ENCODE measurements at regions not wholly inside any gene's neighbourhood (a gene's known extent, or its start where the extent isn't known, plus 50 kb on each side); places are given as distances from the start of the nearest gene placed in this dataset.

DNA sequence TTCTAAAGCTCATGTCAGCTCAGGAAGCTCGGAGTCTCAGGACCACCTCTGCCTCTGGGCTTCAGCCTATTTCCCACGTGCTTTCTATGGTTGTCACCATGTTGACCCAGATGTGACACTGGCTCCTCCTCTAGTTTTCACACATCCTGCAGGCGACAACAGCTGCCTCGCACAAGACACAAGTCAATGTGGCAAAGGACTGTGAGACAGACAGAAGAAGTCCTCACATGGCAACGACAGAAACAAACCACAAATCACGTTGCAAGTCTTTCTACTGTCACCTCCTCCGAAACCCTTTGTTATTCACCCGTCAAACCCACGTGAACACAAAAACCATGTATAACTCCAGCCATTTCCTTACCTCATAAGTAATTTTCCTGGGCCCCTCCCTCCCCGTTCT is 194.5 kb downstream of the MEX3B start:
- TF ChIP-seq, protein P1, sequence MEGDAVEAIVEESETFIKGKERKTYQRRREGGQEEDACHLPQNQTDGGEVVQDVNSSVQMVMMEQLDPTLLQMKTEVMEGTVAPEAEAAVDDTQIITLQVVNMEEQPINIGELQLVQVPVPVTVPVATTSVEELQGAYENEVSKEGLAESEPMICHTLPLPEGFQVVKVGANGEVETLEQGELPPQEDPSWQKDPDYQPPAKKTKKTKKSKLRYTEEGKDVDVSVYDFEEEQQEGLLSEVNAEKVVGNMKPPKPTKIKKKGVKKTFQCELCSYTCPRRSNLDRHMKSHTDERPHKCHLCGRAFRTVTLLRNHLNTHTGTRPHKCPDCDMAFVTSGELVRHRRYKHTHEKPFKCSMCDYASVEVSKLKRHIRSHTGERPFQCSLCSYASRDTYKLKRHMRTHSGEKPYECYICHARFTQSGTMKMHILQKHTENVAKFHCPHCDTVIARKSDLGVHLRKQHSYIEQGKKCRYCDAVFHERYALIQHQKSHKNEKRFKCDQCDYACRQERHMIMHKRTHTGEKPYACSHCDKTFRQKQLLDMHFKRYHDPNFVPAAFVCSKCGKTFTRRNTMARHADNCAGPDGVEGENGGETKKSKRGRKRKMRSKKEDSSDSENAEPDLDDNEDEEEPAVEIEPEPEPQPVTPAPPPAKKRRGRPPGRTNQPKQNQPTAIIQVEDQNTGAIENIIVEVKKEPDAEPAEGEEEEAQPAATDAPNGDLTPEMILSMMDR (IDR thresholded peaks at IDR 0.05) = no peak
- TF ChIP-seq, protein P2, sequence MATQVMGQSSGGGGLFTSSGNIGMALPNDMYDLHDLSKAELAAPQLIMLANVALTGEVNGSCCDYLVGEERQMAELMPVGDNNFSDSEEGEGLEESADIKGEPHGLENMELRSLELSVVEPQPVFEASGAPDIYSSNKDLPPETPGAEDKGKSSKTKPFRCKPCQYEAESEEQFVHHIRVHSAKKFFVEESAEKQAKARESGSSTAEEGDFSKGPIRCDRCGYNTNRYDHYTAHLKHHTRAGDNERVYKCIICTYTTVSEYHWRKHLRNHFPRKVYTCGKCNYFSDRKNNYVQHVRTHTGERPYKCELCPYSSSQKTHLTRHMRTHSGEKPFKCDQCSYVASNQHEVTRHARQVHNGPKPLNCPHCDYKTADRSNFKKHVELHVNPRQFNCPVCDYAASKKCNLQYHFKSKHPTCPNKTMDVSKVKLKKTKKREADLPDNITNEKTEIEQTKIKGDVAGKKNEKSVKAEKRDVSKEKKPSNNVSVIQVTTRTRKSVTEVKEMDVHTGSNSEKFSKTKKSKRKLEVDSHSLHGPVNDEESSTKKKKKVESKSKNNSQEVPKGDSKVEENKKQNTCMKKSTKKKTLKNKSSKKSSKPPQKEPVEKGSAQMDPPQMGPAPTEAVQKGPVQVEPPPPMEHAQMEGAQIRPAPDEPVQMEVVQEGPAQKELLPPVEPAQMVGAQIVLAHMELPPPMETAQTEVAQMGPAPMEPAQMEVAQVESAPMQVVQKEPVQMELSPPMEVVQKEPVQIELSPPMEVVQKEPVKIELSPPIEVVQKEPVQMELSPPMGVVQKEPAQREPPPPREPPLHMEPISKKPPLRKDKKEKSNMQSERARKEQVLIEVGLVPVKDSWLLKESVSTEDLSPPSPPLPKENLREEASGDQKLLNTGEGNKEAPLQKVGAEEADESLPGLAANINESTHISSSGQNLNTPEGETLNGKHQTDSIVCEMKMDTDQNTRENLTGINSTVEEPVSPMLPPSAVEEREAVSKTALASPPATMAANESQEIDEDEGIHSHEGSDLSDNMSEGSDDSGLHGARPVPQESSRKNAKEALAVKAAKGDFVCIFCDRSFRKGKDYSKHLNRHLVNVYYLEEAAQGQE (IDR thresholded peaks at IDR 0.05; ENCODE audit: insufficient read depth in 1 of 2, low read depth in 2 of 2, low read length in 1 of 2) = no peak
